Stimulated activated CD4-positive, alpha-beta T cell treated with anti-CD3 and anti-CD28 coated beads, Interleukin-15, amount 100 ng/mL, for 48 hours (primary cell): ENCODE measurements at regions not wholly inside any gene's neighbourhood (a gene's known extent, or its start where the extent isn't known, plus 50 kb on each side); places are given as distances from the start of the nearest gene placed in this dataset.

Experiments used
- DNase-seq, 2 donors: peaks; one replicate each; pipeline ENCODE4 v3.0.0-alpha.2; 2020; ENCODE audit warnings: low read depth in 2 of 2

DNA sequence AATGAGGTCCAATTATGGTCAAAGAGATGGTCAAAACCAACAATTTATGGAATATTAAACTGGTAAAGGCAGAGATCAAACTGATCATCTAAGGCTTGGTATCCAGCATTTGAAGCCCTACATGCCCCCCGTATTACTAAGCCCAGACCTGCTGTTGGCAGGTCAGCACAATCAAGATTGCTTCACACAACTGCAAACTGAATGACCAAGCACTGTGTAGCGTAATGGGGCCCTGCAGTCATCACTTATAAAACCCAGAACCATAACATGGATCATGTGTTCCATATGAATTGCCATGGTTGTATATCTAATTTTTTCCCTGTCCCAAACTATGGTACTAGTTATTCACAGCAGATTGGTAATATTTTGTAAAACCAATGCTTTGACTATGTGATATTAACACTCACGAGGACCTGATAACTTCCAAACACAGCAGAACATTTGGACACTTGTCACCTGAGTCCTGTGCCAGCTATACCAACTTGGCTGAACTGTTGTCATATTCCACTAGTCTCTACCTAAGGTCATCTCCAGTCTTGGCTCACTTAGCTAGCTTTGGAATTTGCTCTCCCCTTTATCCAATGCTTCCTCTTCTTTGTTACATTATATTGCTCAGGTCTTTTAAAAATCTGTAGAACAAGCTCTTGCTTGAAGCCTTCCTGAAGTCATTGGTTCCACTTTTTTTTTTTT is 81.7 kb upstream of the HMHB1 start:
- no peak for DNase-seq

GRCh38 chr5:143729334-143729946 is 82.5 kb upstream of the HMHB1 start:
- no peak for DNase-seq

DNA sequence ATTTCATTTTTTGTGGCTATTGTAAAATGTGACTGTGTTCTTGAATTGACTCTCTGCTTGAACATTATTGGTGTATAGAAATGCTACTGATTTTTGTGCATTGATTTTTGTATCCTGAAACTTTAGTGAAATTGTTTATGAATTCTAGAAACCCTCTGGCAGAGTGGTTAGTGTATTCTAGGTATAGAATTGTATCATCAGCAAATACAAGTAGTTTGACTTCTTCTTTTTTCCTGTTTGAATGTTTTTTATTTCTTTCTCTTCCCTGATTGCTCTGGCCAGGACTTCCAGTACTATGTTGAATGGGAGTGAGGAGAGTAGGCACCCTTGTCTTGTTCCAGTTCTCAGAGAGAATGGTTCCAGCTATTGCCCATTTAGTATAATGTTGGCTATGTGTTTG is 88.8 kb upstream of the HMHB1 start:
- DNase-seq = no peak

DNA sequence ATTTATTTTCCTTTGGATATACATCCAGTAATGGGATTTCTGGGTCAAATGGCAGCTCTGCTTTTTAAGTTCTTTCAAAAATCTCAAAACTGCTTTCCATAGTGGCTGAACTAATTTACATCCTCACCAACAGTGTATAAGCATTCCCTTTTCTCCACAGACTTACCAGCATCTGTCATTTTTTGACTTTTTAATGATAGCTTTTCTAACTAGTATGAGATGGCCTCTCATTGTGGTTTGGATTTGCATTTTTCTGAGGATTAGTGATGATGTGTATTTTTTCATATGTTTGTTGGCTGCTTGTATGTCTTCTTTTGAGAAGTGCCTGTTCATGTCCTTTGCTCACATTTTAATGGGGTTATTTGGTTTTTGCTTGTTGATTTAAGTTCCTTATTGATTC is 90.0 kb upstream of the HMHB1 start:
- DNase-seq = no peak

GRCh38 chr5:143720689-143721088 is 91.3 kb upstream of the HMHB1 start:
- no peak for DNase-seq

- DNase-seq = no peak
Measured at GRCh38 chr5:143717400-143717799, 94.6 kb upstream of the HMHB1 start.

DNA sequence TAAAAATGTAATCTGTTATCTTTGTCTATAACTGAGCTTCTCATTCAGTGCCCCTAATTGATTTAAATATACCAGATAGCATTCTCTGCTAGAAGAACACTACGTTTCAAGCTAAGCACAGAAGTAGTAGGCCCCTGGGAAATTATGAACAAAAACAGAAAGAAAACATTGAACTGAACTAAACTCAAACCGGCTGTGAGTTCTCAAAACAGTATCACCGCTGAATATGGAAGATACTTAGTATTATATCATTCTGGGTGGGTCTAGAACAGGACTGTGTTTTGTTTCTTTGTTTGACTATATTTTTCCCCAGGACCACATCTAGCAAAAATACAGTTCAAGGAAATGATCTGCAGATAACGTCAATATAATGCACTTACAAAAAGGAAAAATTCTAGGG is 95.1 kb upstream of the HMHB1 start:
- DNase-seq = no peak

DNA sequence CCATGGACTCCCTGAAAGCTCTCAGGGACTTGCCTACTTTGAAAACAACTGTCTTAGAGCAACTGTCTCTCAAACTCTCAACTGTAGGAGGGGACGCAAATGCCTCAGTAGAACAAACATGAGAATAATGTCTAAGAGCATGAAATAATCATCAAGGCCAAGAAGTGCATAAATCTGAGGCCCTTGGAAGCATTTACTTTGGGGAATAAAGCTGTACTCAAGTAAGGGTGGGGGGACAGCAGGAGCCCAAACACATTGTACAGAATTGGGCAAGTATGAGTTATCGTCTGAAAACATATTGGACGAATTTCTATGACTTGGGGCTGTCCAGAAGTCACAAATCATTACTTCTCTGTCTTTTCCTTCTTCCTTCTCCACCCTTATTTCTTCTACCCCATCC is 96.3 kb upstream of the HMHB1 start:
- no peak for DNase-seq

DNA sequence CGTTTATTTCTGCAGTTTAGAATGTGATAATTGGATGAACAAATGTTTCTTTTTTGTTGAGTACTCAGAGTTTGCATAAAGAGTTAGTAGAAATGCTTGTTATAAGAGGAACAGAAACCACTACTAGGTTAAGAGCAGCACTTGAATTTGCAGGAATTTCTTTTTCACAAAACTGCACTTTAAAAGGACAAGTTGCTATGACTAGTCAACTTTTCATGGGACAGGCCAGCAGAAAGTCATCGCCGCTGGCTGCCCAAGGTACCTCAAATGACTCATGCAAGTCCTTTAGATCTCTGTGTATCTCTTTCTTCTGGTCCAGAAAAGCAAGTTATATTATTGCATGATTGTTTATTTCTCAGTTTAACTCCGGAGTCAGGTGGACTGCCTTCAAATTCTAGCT is 97.3 kb upstream of the HMHB1 start:
- DNase-seq = no peak

DNA sequence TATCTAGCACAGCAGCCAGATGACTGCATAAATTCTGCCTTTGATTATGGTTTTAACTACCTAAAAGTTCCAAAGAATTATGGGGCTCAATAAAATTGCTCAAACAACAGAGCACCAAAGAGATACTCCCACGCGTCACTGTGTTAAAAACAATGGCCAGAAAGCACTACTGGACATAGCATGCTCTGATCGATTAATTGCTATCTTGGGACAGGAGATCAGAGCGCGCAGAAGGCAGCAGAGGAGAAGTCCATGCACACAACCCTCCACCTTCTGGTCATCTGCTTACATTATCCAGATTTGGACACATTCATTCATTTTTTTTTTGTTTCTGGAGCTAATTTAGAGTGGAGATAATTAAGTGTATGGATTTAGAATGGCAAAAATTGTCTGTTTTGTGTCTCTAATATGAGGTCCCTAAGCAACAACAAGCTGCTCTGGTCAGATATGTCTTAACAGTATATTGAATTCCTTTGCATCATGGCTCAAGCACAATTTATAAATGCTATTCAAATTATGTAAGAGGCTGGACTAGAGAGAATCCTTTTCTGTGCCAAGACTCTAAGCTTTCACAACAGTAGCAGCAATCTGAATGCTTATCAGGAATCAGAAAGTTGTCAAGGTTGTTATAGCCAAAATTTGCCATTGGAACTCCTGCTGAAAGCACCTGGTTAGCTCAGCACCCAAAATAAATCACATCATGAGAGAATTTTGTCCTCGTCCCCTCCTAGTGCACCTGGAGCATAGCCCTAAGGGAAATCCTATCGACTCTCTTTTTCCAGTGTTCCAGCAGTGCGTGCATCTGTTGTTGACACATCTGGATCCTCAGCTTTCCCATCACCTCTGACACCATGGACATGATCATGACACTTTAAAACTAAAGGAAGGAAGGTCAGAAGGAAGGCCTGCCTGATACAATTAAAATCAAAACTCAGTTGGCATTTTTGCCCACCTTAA is 98.6 kb upstream of the HMHB1 start:
- DNase-seq = no peak

DNA sequence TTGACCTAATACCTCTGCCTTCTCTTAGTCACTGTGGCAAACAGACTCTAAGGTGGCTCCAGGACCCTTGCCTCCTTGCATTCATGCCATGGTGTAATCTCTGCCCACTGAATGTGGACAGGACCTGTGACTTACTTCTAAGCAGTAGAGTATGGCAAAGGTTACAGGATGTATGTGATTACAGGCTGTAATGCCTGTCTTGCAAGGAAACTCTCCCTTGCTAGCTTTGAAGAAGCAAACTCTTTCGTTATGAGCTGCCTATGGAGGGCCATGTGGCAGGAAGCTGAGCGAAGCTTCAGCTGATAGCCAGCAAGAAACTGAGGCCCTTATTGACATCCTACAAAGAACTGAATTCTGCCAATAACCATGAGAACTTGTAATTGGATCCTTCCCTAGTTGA is 103.3 kb upstream of the HMHB1 start:
- no peak for DNase-seq

- no peak for DNase-seq
Measured at GRCh38 chr5:143707806-143708205, 104.2 kb upstream of the HMHB1 start.

DNA sequence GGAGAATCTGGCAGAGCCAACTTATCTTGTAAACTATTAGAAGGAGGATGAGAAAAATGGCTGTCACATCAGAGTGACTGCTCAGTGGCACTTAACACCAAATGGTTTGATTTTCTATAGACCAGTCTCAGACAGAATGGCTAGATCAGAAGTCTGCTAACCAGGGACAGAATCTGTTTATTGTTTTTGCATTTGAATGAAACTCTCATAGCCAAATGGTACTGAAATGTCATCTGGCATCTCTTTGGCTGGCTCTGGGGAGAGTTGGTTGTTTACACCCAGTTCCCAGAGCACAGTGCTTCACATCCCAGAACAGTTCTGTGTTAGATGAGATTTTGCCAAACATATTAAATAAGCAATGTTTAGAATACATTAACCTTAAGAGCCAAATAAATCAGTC is 106.6 kb upstream of the HMHB1 start:
- no peak for DNase-seq

DNA sequence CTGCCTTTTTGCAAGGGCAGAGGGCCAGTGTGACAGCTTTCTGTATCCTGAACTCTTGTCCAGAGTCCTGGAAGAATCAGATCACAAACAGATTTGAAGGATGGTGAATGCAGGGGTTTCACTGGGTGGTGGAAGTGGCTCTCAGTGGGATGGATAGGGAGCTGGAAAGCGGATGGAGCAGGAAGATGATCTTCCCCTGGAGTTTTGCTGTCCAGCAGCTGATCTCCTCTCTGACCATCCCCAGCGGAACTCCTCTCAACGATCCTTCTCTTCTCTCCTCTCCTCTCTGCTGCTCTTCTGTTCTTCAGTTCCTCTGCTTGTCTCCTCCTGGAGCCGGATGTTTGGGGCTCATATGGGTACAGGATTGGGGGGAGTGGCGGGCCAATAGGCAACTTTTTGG is 108.3 kb upstream of the HMHB1 start:
- no peak for DNase-seq

DNA sequence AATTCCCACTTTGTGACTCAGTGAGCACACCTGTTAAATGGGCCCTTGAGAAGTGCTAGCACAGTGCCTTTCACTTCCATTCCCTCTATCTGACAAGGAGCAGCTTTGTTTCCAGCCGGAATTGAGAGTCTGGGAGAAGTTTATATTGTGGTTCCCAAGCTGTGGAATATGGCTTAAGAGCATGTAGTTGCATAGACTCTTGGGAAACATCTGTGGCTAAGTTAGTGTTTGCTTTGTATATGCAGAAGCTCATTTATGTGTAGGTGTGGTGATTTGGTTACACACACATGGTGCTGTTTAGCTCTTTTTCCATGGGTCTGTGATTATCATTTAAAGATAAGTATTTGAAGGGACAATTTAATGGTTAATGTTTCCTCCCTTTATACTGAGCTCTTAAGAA is 110.5 kb upstream of the HMHB1 start:
- DNase-seq = no peak

GRCh38 chr5:143700994-143701393 is 111.0 kb upstream of the HMHB1 start:
- DNase-seq = no peak

DNA sequence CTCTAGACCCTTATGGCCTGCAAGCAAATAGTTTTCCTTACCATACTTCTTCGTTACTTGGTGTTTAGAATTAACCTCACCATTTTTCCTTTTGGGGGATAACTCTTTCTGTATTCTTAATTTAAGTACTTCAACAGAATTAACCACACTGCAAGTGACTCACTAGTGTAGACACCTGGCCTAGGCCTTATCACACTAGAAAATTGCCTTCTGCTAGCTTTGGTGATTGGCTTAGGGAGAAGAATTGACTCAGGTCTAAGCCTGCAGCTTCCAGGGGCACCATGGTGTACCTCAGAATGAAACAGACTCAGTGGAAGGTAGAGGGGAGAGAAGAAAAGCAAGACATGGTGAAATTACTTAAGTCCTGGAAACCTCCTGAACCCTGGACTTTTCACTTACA is 112.8 kb upstream of the HMHB1 start:
- DNase-seq = peak in 1 of 2 donors; percentile 20

GRCh38 chr5:143698574-143698973 is 113.4 kb upstream of the HMHB1 start:
- DNase-seq = peak in 1 of 2 donors; percentile 9

DNA sequence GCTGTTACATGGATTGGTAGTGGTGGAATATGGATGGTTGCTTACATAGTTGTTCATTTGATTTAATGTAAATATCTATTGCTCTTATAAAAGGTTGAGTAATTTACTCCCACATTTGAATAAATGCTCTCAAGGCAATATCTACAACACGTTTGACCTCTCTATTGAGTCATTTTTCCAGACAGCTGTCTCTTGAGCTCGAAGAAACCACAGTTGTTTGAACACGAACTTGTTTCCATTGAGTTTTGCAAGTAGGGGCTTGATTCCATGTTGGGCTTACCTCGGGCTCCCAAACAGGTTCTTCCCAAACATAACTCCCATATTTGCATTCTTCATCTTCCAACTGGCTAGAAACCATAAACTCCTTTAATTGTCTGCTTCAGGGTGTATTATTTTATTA is 115.0 kb upstream of the HMHB1 start:
- no peak for DNase-seq

GRCh38 chr5:143695941-143696340 is 116.0 kb upstream of the HMHB1 start:
- DNase-seq = no peak

DNA sequence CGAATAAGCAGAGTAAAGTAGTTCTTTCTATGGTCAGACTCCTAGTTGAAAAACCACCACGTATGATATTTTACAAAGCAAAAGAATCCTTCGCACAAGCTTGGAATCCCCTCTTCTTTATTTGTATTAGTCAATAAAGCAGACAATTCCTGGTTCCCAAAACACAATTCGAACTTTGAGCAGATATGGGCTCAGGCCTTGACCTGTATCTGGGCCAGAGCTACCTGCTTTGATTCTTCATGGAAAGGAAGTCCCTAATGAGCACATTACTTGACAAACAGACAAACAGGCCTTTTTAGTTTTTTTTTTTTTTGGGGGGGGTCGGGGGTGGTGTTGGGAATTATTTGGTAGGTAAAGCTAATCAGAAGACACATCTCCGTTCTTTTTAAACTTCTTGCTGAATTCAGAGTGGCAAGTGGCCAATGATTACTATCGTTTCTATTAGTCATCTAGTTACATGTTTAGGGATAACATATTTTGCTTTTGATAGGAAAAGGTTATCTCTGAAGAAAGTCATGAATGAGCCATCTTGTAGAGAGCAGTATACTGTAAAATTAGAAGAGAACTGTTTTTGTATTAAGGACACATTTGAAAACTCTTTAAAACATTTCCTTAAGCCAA is 116.6 kb upstream of the HMHB1 start:
- no peak for DNase-seq

DNA sequence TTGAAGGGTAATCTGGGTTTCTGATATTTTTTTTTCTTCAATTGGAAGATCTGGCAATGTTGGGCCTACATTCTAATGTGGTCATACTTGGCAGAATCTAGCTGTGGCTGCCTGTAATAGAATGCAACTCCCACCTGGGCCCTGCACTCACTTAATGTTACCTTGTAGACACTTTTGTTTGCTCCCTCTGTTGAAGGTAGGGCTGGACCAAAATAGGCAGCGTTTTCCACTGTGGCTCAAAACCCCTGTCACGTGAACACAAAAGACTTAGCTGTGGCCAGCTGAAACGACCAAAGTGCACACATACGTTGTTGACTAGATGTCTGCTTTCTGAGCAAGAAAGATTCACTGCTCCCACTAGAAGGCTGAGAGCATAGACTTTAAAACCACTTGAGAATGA is 117.6 kb upstream of the HMHB1 start:
- no peak for DNase-seq
